Esophagus squamous epithelium (tissue), 4 donors: ENCODE measurements at regions not wholly inside any gene's neighbourhood (a gene's known extent, or its start where the extent isn't known, plus 50 kb on each side); places are given as distances from the start of the nearest gene placed in this dataset.
"Not testable (repeated sequence)": the region's sequence is repeated elsewhere in the genome, so short reads cannot be mapped to it uniquely, and the experiment has no call there.

Experiments used
- CTCF ChIP-seq, 6 experiments: fragments of 450-650 bp in 4 of 6; fragments of 200-600 bp in 2 of 6; sonication (generic) in 2 of 6; IDR thresholded peaks; one replicate each; pipeline ENCODE4 v1.5.1; 2016 to 2019; ENCODE audit warnings: antibody characterized with exemption in 6 of 6, mild to moderate bottlenecking in 4 of 6, moderate library complexity in 4 of 6
- POLR2A ChIP-seq, 4 donors: fragments of 450-650 bp; IDR thresholded peaks; one replicate each; pipeline ENCODE4 v1.6.1; 2017; ENCODE audit warnings: antibody characterized with exemption in 4 of 4, mild to moderate bottlenecking in 4 of 4, moderate library complexity in 3 of 4

DNA sequence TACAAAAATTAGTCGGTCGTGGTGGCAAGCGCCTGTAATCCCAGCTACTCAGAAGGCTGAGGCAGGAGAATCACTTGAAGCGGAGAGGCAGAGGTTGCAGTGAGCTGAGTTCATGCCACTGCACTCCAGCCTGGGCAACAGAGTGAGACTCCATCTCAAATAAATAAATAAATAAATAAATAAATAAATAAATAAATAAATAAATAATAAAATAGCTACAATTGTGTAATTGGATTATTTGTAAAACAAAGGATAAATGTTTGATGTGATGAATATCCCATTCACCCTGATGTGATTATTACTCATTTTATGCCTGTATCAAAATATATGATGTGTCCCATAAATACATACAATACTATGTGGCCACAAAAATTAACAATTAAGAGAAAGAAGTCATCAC lies 1127.0 kb upstream of the POT1 start:
- TF ChIP-seq CTCF, POLR2A (IDR thresholded peaks at IDR 0.05): not testable (repeated sequence)
